ENCODE measurements at regions not wholly inside any gene's neighbourhood (a gene's known extent, or its start where the extent isn't known, plus 50 kb on each side); places are given as distances from the start of the nearest gene placed in this dataset.

DNA sequence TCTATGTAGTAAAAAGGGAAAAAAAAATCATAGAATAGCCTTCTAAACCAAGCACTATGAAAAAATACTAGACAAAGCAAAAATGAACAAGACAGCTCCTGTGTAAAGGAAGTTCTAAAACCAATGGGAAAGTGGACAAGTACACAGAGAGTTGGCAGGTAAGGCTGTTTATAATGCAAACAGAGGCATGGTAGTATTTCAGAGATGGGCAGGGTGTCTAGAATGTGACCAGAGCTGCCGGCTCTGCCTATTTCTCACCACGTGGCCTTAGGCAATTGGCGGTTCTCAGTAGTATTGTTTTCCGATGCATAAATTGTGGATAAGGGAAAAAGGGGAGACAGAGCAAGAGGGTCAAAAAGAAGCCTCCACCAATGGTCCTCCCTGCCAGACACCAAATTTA is 173.6 kb downstream of the ANKRD30B start:
- TF ChIP-seq, protein P1, sequence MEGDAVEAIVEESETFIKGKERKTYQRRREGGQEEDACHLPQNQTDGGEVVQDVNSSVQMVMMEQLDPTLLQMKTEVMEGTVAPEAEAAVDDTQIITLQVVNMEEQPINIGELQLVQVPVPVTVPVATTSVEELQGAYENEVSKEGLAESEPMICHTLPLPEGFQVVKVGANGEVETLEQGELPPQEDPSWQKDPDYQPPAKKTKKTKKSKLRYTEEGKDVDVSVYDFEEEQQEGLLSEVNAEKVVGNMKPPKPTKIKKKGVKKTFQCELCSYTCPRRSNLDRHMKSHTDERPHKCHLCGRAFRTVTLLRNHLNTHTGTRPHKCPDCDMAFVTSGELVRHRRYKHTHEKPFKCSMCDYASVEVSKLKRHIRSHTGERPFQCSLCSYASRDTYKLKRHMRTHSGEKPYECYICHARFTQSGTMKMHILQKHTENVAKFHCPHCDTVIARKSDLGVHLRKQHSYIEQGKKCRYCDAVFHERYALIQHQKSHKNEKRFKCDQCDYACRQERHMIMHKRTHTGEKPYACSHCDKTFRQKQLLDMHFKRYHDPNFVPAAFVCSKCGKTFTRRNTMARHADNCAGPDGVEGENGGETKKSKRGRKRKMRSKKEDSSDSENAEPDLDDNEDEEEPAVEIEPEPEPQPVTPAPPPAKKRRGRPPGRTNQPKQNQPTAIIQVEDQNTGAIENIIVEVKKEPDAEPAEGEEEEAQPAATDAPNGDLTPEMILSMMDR (IDR thresholded peaks at IDR 0.05; ENCODE audit: insufficient read depth, low read length, poor library complexity, severe bottlenecking): no peak
- no peak for DNase-seq (ENCODE audit: low read depth)
- no peaks in the 10 kb centered on the region for H3K36me3 ChIP-seq (ENCODE audit: control insufficient read depth, insufficient read depth, low read length)
- no peak overlapping the region for H3K4me3 ChIP-seq (ENCODE audit: low read depth, low read length)
- no peaks in the 10 kb centered on the region for H3K27me3 ChIP-seq (ENCODE audit: control insufficient read depth, insufficient read depth, low read length)

DNA sequence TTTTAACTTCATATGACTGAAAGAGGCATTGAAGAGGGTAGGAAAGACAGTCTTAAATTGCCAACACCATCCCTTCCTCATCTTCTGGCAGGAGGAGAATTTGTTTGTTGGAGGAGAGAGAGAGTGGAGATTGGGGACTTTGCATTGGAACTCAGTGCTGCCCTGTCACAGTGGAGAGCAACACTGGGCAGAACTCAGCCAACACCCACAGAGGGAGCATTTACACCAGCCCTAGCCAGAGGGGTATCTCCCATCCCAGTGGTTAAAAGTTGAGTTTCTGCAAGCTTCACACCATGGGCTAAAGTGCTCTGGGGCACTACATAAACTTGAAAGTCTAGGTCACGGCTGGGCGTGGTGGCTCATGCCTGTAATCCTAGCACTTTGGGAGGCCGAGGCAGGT is 174.1 kb downstream of the ANKRD30B start:
- TF ChIP-seq, protein P1 (IDR thresholded peaks at IDR 0.05; ENCODE audit: insufficient read depth, low read length, poor library complexity, severe bottlenecking): no peak
- Histone ChIP-seq H3K27me3 (ENCODE audit: control insufficient read depth, insufficient read depth, low read length) (no peaks in the 10 kb centered on the region), H3K36me3 (ENCODE audit: control insufficient read depth, insufficient read depth, low read length) (no peaks in the 10 kb centered on the region), H3K4me3 (ENCODE audit: low read depth, low read length) (no peak overlapping the region)
- DNase-seq (ENCODE audit: low read depth): no peak

DNA sequence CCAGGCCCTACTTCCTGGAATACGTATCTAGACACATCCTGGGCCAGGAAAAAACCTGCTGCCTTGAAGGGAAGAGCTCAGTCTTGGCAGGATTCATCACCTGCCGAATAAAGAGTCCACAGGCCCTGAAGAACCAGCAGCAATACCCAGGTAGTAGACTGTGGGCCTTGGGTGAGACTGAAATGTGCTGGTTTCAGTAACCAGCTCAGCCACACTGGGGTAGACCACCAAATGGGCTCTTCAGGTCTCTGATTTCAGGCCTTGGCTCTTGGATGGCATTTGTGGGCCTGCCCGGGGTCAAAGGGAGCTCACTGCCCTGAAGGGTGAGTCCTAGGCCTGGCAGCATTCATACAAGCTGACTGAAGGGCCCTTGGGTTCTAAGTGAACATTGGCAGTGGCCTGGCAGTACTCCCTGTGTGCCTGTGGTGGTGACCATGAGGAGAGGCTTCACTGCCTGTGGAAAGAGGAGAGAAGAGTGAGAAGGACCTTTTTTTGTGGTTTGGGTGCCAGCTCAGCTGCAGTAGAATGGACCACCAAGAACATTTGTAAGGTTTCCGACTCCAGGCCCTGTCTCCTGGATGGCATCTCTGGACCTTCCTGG is 175.1 kb downstream of the ANKRD30B start:
- Histone ChIP-seq H3K36me3 (ENCODE audit: control insufficient read depth, insufficient read depth, low read length) (no peaks in the 10 kb centered on the region), H3K4me3 (ENCODE audit: low read depth, low read length) (no peak overlapping the region), H3K27me3 (ENCODE audit: control insufficient read depth, insufficient read depth, low read length) (no peaks in the 10 kb centered on the region)
- no peak for DNase-seq (ENCODE audit: low read depth)
- TF ChIP-seq, protein P1 (IDR thresholded peaks at IDR 0.05; ENCODE audit: insufficient read depth, low read length, poor library complexity, severe bottlenecking): no peak

DNA sequence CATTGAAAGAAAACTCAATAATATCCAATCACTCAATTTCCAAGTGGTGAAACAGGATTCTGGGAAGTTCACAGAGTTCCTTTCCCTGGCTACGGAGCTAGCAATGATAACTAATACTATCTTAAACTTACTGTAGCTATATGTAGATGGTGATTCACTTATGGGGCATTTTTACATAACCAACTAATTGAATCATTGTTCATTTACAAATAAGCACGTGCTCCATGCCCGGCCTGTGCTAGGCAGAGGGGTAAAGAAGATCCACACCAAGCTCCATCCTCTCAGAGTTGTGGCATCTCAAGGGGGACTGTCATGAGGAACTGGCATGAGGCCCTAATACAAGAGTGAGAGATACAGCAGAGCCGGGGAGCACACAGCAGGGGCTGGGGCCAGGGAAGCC is 176.3 kb downstream of the ANKRD30B start:
- TF ChIP-seq, protein P1 (IDR thresholded peaks at IDR 0.05; ENCODE audit: insufficient read depth, low read length, poor library complexity, severe bottlenecking): no peak
- no peak for DNase-seq (ENCODE audit: low read depth)
- H3K27me3 ChIP-seq (ENCODE audit: control insufficient read depth, insufficient read depth, low read length): no peaks in the 10 kb centered on the region
- H3K4me3 ChIP-seq (ENCODE audit: low read depth, low read length): no peak overlapping the region
- no peaks in the 10 kb centered on the region for H3K36me3 ChIP-seq (ENCODE audit: control insufficient read depth, insufficient read depth, low read length)

DNA sequence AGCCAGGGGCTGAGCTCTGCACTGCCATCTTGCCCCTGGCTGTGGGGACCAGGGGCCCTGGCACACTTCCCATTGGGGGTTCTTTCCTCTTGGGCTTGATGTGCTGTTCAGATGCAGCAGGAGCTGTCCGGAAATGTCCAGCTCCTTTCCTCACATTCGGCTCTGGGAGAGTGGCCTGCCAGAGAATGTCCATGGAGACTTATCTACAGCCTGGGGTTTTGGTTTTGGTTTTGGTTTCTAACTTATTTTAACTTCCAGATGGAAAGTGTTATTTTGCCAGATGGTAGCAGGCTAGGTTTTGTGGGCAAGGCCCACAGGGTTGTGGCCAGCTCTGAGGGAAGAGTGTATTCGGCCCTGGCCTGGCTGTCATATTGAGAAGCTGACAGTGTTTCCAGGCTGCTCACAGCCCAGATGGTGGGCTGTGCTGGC is 177.3 kb downstream of the ANKRD30B start:
- no peaks in the 10 kb centered on the region for H3K36me3 ChIP-seq (ENCODE audit: control insufficient read depth, insufficient read depth, low read length)
- H3K4me3 ChIP-seq (ENCODE audit: low read depth, low read length): no peak overlapping the region
- no peaks in the 10 kb centered on the region for H3K27me3 ChIP-seq (ENCODE audit: control insufficient read depth, insufficient read depth, low read length)
- DNase-seq (ENCODE audit: low read depth): no peak
- TF ChIP-seq, protein P1 (IDR thresholded peaks at IDR 0.05; ENCODE audit: insufficient read depth, low read length, poor library complexity, severe bottlenecking): no peak

DNA sequence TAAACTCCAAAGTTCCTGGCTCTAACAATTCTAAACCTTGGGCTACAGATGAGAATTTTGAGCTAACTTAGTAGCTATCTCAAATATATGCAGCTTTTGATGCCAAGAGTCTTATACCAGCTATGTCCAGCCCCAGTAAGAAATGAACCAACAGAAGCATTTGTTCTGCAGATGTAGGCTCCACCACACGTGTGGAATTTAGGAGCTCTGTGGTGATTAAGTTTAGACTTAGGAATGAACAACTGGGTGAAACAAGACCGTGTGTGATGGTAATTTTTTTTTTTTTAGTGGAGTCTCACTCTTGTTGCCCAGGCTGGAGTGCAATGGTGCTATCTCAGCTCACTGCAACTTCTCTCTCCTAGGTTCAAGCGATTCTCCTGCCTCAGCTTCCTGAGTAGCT is 179.7 kb downstream of the ANKRD30B start:
- Histone ChIP-seq H3K4me3 (ENCODE audit: low read depth, low read length) (no peak overlapping the region), H3K27me3 (ENCODE audit: control insufficient read depth, insufficient read depth, low read length) (no peaks in the 10 kb centered on the region), H3K36me3 (ENCODE audit: control insufficient read depth, insufficient read depth, low read length) (no peaks in the 10 kb centered on the region)

More for the DNA sequence above, 179.7 kb downstream of the ANKRD30B start:
- no peak for DNase-seq (ENCODE audit: low read depth)
- TF ChIP-seq, protein P1 (IDR thresholded peaks at IDR 0.05; ENCODE audit: insufficient read depth, low read length, poor library complexity, severe bottlenecking): no peak

All from kidney epithelial cell (primary cell).